Retinal pigment epithelial cell (primary cell): ENCODE measurements at regions not wholly inside any gene's neighbourhood (a gene's known extent, or its start where the extent isn't known, plus 50 kb on each side); places are given as distances from the start of the nearest gene placed in this dataset.

Source experiments
- DNase-seq: peaks from one replicate; pipeline ENCODE4 v3.0.0-alpha.2; 2010; ENCODE audit warnings: low read depth
- H3K4me3 ChIP-seq: 2 replicates; pipeline ENCODE4 v1.5.1; 2011; ENCODE audit warnings: mild to moderate bottlenecking, low read length, control low read depth, moderate library complexity
- CTCF ChIP-seq: conservative IDR thresholded peaks from 2 replicates; pipeline ENCODE4 v1.5.1; 2011; ENCODE audit warnings: low read depth, low read length, control low read depth, inconsistent platforms

GRCh38 chrX:20399728-20400414 is 133.2 kb upstream of the RPS6KA3 start:
- no peak for DNase-seq
- H3K4me3 ChIP-seq, result no peak overlapping the region
- no peak for TF ChIP-seq CTCF

GRCh38 chrX:20397587-20397986 is 130.9 kb upstream of the RPS6KA3 start:
- H3K4me3 ChIP-seq, result no peak overlapping the region
- DNase-seq, result no peak
- TF ChIP-seq CTCF, result no peak

GRCh38 chrX:20394451-20394850 is 127.7 kb upstream of the RPS6KA3 start:
- no peak for DNase-seq
- TF ChIP-seq CTCF, result no peak
- H3K4me3 ChIP-seq, result no peak overlapping the region

GRCh38 chrX:20393944-20394343 is 127.2 kb upstream of the RPS6KA3 start:
- TF ChIP-seq CTCF, result no peak
- H3K4me3 ChIP-seq, result no peak overlapping the region
- DNase-seq, result no peak

GRCh38 chrX:20388594-20388993 is 121.9 kb upstream of the RPS6KA3 start:
- H3K4me3 ChIP-seq, result no peak overlapping the region
- DNase-seq, result no peak
- no peak for TF ChIP-seq CTCF

- TF ChIP-seq CTCF, result no peak
- DNase-seq, result no peak
- H3K4me3 ChIP-seq, result no peak overlapping the region
Observed at GRCh38 chrX:20383477-20383876, 116.8 kb upstream of the RPS6KA3 start.

GRCh38 chrX:20382518-20383297 is 116.0 kb upstream of the RPS6KA3 start:
- no peak for TF ChIP-seq CTCF
- DNase-seq, result no peak
- H3K4me3 ChIP-seq, result no peak overlapping the region
